ENCODE measurements at regions not wholly inside any gene's neighbourhood (a gene's known extent, or its start where the extent isn't known, plus 50 kb on each side); places are given as distances from the start of the nearest gene placed in this dataset.

DNA sequence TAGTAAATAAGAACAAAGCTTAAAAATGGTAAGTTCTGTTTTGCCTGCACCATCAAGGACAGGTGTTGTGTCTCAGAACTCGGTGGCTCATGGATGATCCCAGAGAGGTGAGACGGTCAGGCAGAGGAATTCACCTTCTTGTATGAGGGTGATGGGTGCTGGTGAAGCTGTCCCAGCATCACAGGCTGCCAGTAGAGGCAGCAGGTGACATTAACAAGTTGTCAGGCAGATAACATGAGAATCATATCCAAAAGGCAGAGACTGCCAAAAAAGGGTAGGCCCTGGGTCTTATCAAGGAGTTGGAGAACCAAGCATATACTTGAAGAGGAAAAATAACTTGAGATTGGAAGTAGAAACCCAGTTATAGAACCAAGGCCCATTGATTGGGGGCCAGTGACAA lies 437.8 kb downstream of the DYNC2H1 start:
- ChIA-PET CTCF (no interaction called here), POLR2A (no interaction called here)
- DNase-seq (ENCODE audit: extremely low spot score), result no peak
- no peak for TF ChIP-seq FOXK2 (IDR thresholded peaks at IDR 0.05)
- TF ChIP-seq, protein P1, sequence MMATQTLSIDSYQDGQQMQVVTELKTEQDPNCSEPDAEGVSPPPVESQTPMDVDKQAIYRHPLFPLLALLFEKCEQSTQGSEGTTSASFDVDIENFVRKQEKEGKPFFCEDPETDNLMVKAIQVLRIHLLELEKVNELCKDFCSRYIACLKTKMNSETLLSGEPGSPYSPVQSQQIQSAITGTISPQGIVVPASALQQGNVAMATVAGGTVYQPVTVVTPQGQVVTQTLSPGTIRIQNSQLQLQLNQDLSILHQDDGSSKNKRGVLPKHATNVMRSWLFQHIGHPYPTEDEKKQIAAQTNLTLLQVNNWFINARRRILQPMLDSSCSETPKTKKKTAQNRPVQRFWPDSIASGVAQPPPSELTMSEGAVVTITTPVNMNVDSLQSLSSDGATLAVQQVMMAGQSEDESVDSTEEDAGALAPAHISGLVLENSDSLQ (IDR thresholded peaks at IDR 0.05), result no peak
- no peak for TF ChIP-seq LEF1 (IDR thresholded peaks at IDR 0.05; ENCODE audit: borderline replicate concordance)
- no peak for TF ChIP-seq ZNF384 (IDR thresholded peaks at IDR 0.05)
- no peak for TF ChIP-seq BHLHE40 (IDR thresholded peaks at IDR 0.05; ENCODE audit: borderline replicate concordance)
- no peak for TF ChIP-seq SP1 (IDR thresholded peaks at IDR 0.05)
- no peak for TF ChIP-seq ARNT (IDR thresholded peaks at IDR 0.05)
- TF ChIP-seq NFRKB (IDR thresholded peaks at IDR 0.05), result no peak
- TF ChIP-seq TARDBP (IDR thresholded peaks at IDR 0.05), result no peak
- no peak for TF ChIP-seq L3MBTL2 (conservative IDR thresholded peaks at IDR 0.05)
- no peak for TF ChIP-seq HDGF (IDR thresholded peaks at IDR 0.05; ENCODE audit: borderline replicate concordance)
- no peak for TF ChIP-seq SUZ12 (IDR thresholded peaks at IDR 0.05)
- TF ChIP-seq FOXM1 (IDR thresholded peaks at IDR 0.05; ENCODE audit: borderline replicate concordance), result no peak
- TF ChIP-seq CTBP1 (IDR thresholded peaks at IDR 0.05; ENCODE audit: borderline replicate concordance), result no peak
- TF ChIP-seq FOXA1 (IDR thresholded peaks at IDR 0.05), result no peak

DNA sequence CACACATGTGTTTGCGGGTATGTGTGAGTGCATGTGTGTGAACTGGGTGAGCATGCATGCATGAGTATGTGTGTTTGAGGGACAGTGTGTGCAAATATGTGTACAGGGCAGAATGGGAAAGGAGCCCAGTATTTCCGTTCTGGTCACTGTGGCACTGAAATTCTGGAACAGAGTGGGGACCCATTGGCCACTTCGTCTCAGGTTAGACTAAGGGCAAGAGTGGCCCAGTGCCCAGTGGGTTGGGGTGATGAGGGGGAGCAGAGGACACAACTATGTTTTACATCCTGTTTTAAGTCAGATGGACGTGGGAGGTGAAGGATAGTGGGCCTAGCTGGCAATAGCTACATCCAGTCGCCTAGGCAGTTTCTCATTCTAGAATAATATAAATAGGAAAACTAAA lies 438.5 kb downstream of the DYNC2H1 start:
- POLR2A ChIA-PET, result no interaction called here
- no peak for DNase-seq (ENCODE audit: extremely low spot score)
- CTCF ChIA-PET, result interaction anchor here (1.2 kb wide), 1 partner anchor 12 kb away, joined by 3 read pairs; no protein-coding TSS in a partner anchor
- TF ChIP-seq FOXA1 (IDR thresholded peaks at IDR 0.05), result no peak
- TF ChIP-seq LEF1 (IDR thresholded peaks at IDR 0.05; ENCODE audit: borderline replicate concordance), result no peak
- no peak for TF ChIP-seq FOXM1 (IDR thresholded peaks at IDR 0.05; ENCODE audit: borderline replicate concordance)
- no peak for TF ChIP-seq TARDBP (IDR thresholded peaks at IDR 0.05)
- TF ChIP-seq SUZ12 (IDR thresholded peaks at IDR 0.05), result no peak
- TF ChIP-seq ARNT (IDR thresholded peaks at IDR 0.05), result no peak
- TF ChIP-seq CTBP1 (IDR thresholded peaks at IDR 0.05; ENCODE audit: borderline replicate concordance), result no peak
- no peak for TF ChIP-seq BHLHE40 (IDR thresholded peaks at IDR 0.05; ENCODE audit: borderline replicate concordance)

DNA sequence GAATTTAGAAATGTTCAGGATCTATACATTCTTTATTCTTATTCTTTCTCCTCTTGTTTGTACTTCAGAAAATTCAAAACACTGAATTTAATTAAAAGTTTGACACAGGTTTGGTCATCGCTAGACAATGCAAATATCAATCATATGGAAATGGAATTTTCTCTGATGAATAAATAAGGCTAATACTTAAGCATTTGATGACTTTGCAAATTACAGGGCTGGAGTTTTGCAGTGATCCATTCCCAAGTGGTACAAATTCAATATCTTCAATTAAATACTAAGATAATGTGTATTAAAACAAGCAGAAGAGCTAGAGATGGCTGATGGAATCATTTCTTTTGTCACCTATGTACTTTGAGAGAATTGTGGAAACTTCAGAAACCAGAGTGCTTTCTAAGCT lies 439.6 kb downstream of the DYNC2H1 start:
- POLR2A ChIA-PET, result no interaction called here
- CTCF ChIA-PET, result no interaction called here
- TF ChIP-seq LEF1 (IDR thresholded peaks at IDR 0.05; ENCODE audit: borderline replicate concordance), result no peak
- TF ChIP-seq SUZ12 (IDR thresholded peaks at IDR 0.05), result no peak
- no peak for TF ChIP-seq CTBP1 (IDR thresholded peaks at IDR 0.05; ENCODE audit: borderline replicate concordance)
- no peak for TF ChIP-seq ARNT (IDR thresholded peaks at IDR 0.05)
- no peak for TF ChIP-seq HDGF (IDR thresholded peaks at IDR 0.05; ENCODE audit: borderline replicate concordance)
- no peak for TF ChIP-seq FOXA1 (IDR thresholded peaks at IDR 0.05)
- TF ChIP-seq, protein P1 (IDR thresholded peaks at IDR 0.05), result no peak
- TF ChIP-seq ELF4 (IDR thresholded peaks at IDR 0.05), result no peak
- no peak for DNase-seq (ENCODE audit: extremely low spot score)

DNA sequence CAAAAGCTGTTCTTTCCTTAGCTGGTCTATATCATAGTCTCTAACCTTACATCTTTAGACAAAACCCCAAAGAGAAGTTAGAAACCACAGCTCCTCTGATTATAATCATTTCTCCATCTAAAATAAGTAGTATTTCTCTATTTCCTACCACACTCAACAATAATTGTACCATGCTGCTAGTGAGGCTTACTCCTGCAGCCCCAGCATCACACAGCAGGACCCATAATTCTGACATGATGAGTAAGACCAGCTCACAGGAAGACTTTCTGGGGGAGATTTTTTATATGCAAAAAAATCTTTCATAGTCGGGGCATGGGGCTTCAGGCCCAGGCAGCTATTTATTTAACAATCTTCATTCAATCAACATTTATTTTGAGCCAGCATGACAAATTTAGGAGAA lies 441.6 kb downstream of the DYNC2H1 start:
- no peak for TF ChIP-seq BHLHE40 (IDR thresholded peaks at IDR 0.05; ENCODE audit: borderline replicate concordance)
- TF ChIP-seq L3MBTL2 (conservative IDR thresholded peaks at IDR 0.05), result no peak
- no peak for TF ChIP-seq SUZ12 (IDR thresholded peaks at IDR 0.05)
- no peak for TF ChIP-seq TARDBP (IDR thresholded peaks at IDR 0.05)
- no peak for TF ChIP-seq HDGF (IDR thresholded peaks at IDR 0.05; ENCODE audit: borderline replicate concordance)
- TF ChIP-seq ARNT (IDR thresholded peaks at IDR 0.05), result no peak
- no peak for TF ChIP-seq SP1 (IDR thresholded peaks at IDR 0.05)
- no peak for TF ChIP-seq NFRKB (IDR thresholded peaks at IDR 0.05)
- TF ChIP-seq FOXK2 (IDR thresholded peaks at IDR 0.05), result no peak
- TF ChIP-seq ZNF384 (IDR thresholded peaks at IDR 0.05), result no peak
- DNase-seq (ENCODE audit: extremely low spot score), result no peak
- POLR2A ChIA-PET, result no interaction called here
- CTCF ChIA-PET, result no interaction called here

DNA sequence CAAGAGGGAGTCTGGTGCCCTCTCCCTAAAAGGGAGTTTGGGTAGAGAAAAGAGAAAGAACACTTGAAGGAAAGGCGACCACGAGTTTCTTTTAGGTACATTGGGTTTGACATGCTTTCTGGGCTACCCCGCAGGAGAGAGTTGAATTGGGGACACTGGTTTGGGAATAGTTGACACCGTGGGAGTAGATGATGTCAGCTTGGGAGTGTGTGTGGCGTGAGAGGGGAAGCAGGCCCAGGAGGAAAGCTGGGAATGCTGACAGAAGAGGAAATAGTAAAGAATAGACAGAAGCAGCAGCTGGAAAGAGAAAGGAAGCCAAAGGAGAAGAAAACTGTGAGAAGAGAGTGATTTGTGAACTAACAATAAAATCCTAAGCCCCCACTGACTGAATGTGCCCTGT lies 442.9 kb downstream of the DYNC2H1 start:
- no peak for TF ChIP-seq ARNT (IDR thresholded peaks at IDR 0.05)
- no peak for TF ChIP-seq ZNF384 (IDR thresholded peaks at IDR 0.05)
- no peak for TF ChIP-seq BHLHE40 (IDR thresholded peaks at IDR 0.05; ENCODE audit: borderline replicate concordance)
- TF ChIP-seq FOXA1 (IDR thresholded peaks at IDR 0.05), result no peak
- TF ChIP-seq NFRKB (IDR thresholded peaks at IDR 0.05), result no peak
- TF ChIP-seq ELF4 (IDR thresholded peaks at IDR 0.05), result no peak
- no peak for TF ChIP-seq LEF1 (IDR thresholded peaks at IDR 0.05; ENCODE audit: borderline replicate concordance)
- TF ChIP-seq CTBP1 (IDR thresholded peaks at IDR 0.05; ENCODE audit: borderline replicate concordance), result no peak
- TF ChIP-seq FOXK2 (IDR thresholded peaks at IDR 0.05), result no peak
- no peak for TF ChIP-seq TARDBP (IDR thresholded peaks at IDR 0.05)
- CTCF ChIA-PET, result no interaction called here
- DNase-seq (ENCODE audit: extremely low spot score), result no peak
- POLR2A ChIA-PET, result no interaction called here

DNA sequence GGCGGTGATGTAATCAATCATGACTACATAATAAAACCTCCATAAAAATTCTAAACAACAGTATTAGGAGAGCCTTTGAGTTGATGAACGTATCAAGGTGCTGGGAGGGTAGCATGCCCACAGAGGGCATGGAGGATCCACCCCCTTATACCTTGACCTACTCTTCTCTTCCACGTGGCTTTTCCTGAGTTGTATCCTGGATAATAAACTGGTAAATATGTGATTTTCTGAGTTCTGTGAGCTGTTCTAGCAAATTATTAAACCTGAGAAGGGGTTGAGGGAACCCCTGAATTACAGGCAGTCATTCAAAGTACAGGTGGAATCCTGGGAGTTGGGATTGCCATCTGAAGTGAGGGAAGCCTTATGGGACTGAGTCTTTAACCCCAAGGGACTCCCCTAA lies 446.9 kb downstream of the DYNC2H1 start:
- TF ChIP-seq CTBP1 (IDR thresholded peaks at IDR 0.05; ENCODE audit: borderline replicate concordance), result no peak
- no peak for TF ChIP-seq SP1 (IDR thresholded peaks at IDR 0.05)
- TF ChIP-seq SUZ12 (IDR thresholded peaks at IDR 0.05), result no peak
- TF ChIP-seq NFRKB (IDR thresholded peaks at IDR 0.05), result no peak
- no peak for TF ChIP-seq ZNF384 (IDR thresholded peaks at IDR 0.05)
- TF ChIP-seq LEF1 (IDR thresholded peaks at IDR 0.05; ENCODE audit: borderline replicate concordance), result no peak
- no peak for TF ChIP-seq L3MBTL2 (conservative IDR thresholded peaks at IDR 0.05)
- no peak for TF ChIP-seq TARDBP (IDR thresholded peaks at IDR 0.05)
- DNase-seq (ENCODE audit: extremely low spot score), result no peak
- ChIA-PET CTCF (no interaction called here), POLR2A (no interaction called here)

DNA sequence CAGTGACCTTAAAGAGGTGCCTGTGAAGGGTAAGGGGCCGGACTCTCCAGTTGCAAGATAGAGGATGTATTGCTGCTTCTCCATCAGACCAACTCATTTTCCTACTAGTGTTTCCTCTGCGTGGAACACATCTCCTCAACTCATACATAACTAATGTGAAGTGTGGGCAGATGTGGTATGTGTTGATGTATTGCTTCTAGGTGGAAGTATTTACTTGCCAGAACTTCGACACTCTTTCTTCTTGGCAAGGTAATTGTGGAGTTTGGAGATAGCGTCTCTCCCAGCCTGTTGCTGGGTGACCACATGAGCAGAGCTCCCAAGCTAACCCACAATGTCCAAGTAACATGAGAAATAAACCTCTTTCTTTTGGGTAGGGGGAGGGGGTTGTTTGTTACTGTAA lies 456.9 kb downstream of the DYNC2H1 start:
- TF ChIP-seq HDGF (IDR thresholded peaks at IDR 0.05; ENCODE audit: borderline replicate concordance), result no peak
- ChIA-PET CTCF (no interaction called here), POLR2A (no interaction called here)
- no peak for DNase-seq (ENCODE audit: extremely low spot score)
